GM23338 (cell line): ENCODE measurements at regions not wholly inside any gene's neighbourhood (a gene's known extent, or its start where the extent isn't known, plus 50 kb on each side); places are given as distances from the start of the nearest gene placed in this dataset.

Experiments used
- EZH2 ChIP-seq: fragments of 200-600 bp; sonication (generic); IDR thresholded peaks from one replicate; pipeline ENCODE4 v1.8.0; 2017; ENCODE audit warnings: antibody characterized with exemption, mild to moderate bottlenecking, low read depth; ENCODE audit not compliant: unreplicated experiment
- TF ChIP-seq, protein P1 (sequence below), 2 experiments: fragments of 200-600 bp in 1 of 2; sonication (generic) in 1 of 2; conservative IDR thresholded peaks; 2 replicates each; pipeline versions ENCODE4 v1.5.1 to v1.6.1; 2016 to 2017; ENCODE audit warnings: antibody characterized with exemption in 2 of 2, low read depth in 2 of 2, mild to moderate bottlenecking in 2 of 2, moderate library complexity in 1 of 2

DNA sequence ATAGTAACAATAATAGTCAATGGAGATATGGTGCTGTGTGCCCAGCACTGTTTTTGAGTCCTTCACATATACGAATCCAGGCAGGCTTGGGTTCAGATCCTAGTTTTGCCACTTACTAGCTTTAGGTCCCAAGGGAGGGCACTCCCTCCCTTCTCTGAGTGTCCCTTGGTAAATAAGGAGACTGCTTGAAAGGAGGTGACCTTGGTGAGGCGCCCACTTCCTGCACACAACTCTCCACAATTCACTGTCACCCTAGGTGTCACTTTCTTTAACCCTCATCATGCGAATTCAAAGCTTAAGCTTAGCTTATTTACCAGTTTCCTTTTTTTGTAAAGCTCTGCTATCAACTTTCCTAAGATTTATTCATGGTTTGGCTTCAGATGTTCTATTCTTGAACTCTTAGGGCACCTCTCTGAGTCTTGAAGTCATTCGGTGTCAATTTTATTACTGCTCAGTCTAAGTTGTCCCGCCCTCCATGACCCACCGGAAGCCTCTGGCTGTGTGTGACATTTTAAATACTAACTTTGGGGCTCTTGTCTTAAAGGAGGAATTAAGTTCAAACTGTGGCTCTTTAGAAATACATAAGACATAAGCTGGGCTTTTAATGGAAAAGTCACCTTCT, 170.7 kb upstream of the ZNF618 start:
- TF ChIP-seq, protein P1, sequence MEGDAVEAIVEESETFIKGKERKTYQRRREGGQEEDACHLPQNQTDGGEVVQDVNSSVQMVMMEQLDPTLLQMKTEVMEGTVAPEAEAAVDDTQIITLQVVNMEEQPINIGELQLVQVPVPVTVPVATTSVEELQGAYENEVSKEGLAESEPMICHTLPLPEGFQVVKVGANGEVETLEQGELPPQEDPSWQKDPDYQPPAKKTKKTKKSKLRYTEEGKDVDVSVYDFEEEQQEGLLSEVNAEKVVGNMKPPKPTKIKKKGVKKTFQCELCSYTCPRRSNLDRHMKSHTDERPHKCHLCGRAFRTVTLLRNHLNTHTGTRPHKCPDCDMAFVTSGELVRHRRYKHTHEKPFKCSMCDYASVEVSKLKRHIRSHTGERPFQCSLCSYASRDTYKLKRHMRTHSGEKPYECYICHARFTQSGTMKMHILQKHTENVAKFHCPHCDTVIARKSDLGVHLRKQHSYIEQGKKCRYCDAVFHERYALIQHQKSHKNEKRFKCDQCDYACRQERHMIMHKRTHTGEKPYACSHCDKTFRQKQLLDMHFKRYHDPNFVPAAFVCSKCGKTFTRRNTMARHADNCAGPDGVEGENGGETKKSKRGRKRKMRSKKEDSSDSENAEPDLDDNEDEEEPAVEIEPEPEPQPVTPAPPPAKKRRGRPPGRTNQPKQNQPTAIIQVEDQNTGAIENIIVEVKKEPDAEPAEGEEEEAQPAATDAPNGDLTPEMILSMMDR (conservative IDR thresholded peaks at IDR 0.05; ENCODE audit: low read depth in 2 of 2), result no peak
- TF ChIP-seq EZH2, result no peak
